Myocyte (in vitro differentiated cells): ENCODE measurements at regions not wholly inside any gene's neighbourhood (a gene's known extent, or its start where the extent isn't known, plus 50 kb on each side); places are given as distances from the start of the nearest gene placed in this dataset.
"Not testable (repeated sequence)": the region's sequence is repeated elsewhere in the genome, so short reads cannot be mapped to it uniquely, and the experiment has no call there.

Experiments used
- DNase-seq: peaks from one replicate; pipeline ENCODE4 v3.0.0-alpha.2; 2012; ENCODE audit warnings: low read depth

GRCh38 chr1:74818241-74818640, 85.3 kb downstream of the TYW3 start:
- no peak for DNase-seq

GRCh38 chr1:74818661-74819456, 85.9 kb downstream of the TYW3 start:
- DNase-seq: no peak

GRCh38 chr1:74822851-74823401, 90.0 kb downstream of the TYW3 start:
- no peak for DNase-seq

DNA sequence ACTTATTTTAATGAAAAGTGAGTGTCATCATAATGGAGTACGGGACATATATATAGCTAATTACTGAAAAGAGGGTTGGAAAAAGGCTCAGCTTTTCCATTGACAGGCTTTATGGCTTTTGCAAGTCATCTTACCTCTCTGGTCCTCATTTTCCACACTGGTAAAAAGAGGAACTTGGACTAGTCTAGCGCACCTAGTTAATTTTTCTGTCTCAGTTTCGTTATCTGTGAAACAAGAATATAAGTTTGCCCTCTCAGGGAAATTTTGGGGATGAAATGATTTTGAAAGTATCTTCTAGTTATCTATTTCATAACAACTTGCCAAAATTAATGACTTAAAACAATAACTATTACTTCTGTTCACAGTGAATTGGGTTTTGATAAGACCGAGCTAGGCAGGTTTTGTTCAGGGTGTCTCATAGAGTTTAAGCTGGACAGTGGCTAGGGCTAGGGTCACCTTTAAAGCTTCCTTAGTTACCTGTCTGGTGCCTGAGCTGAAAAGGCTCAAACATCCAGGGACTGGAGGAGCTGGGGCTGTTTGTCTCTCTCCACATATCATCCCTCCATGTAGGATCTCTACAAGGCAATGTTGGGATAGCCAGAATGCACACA, 91.7 kb downstream of the TYW3 start:
- DNase-seq: no peak

DNA sequence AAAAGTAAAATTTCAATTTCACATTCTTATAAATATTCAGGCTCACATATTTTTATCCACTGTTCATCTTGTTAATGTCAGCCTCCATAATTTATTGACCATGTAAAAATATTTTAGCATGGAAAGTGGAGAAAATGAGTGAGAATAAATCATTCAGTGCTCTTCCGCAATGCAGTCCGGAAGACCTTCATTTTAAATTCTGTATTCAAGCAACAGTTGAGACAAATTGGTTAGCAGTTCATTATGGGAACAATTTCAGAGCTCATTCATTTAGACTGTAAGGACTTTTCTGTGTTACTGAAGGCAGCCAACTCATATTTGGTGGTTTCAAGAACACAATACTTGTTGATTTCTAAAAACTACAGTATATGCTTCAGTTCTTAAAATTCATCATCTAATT, 97.8 kb downstream of the TYW3 start:
- no peak for DNase-seq

DNA sequence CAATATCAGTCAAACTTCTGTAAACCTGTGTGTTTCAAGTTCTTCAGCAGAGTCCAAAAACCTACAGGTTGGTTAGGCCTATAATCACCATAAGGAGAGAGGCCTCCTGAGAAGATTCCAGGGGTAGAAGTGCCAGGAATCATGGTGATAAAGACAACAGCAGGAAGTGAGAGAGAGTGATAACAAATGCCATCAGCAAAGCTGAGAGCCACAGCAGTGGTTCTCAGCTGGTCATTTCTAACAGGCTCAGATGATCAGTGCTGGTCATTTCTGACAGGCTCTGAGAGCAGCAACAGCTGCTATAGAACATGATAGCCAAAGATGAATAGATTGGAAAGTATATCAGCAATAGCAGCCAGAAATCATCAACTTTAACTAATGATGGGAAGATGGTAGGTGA, 101.3 kb downstream of the TYW3 start:
- no peak for DNase-seq

GRCh38 chr1:74835051-74835450, 102.1 kb downstream of the TYW3 start:
- no peak for DNase-seq

DNA sequence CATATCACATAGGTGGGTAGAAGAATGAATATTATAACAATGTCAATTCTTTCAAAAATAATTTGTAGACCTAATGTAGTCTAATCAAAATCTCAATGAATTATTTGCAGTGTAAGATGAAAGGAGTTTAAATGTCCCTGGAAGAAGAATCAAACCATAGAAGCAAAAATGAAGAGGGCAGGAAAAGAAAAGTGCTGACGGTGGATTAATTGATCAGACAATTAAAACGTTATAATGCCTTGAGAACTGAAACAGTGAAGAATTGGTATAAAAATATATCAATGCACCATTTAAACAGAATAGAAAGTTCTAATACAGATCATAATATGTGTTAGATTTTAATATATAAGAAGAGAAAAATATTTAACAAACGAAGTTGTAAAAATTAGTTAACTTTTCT, 109.8 kb downstream of the TYW3 start:
- no peak for DNase-seq

- no peak for DNase-seq
Observed at GRCh38 chr1:74847715-74848114, 114.8 kb downstream of the TYW3 start.

DNA sequence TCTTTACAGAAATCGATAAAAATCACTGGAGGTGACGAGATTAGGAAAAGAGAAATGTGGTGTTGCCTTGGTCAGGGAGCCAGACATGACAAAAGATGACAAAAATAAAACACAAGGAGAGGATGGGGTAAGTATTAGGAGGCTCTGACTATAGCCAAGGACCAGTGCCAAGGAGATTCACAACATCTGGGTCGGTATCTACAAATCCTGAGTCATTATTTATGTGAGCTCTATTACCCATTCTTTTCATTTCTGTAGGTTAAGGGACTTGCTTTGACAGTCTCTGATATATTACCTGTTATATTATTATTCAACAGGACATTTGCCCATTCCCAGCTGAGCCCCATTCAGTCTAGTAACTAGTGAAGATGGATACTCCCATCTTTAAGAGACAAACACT, 120.8 kb downstream of the TYW3 start:
- DNase-seq: no peak

GRCh38 chr1:74856174-74856573, 123.2 kb downstream of the TYW3 start:
- DNase-seq: no peak

DNA sequence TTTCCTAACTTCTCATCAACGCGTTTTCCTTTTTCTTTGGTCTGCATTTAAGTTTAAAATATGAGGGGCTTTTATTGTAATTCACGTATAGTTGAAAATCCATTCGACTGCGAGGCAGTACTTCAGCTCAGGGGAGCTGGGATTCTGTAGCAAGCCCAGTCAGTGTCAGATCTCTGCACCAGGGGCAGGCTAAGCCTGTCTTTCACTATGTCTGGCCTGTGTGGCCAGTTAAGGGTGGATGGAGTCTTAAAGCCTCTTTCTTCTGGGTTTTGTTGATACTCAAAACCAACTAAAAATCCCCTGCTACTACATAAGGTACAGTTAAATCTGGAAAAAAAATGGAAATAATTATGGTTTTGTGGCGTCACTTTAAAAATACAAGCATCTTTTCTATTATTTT, 124.7 kb downstream of the TYW3 start:
- no peak for DNase-seq

DNA sequence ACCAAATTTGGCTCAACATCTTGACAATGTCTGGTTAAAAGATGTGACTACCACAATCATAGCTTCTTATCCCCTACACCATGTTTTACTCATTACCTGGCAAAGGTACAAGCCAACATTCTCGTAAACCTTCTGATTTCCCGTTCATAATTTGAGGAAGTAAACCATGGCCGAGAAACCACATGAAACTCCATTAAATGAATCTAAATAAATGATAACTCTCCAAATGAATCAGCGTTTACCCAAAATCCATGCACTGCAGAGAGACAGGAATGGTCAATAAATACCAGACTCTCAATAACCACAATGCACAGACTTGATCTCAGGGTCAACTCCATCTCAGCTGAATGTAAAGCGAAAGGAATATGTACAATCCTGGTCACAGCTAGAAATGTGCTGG, 125.2 kb downstream of the TYW3 start:
- no peak for DNase-seq

GRCh38 chr1:74861867-74862266, 128.9 kb downstream of the TYW3 start:
- DNase-seq: no peak

DNA sequence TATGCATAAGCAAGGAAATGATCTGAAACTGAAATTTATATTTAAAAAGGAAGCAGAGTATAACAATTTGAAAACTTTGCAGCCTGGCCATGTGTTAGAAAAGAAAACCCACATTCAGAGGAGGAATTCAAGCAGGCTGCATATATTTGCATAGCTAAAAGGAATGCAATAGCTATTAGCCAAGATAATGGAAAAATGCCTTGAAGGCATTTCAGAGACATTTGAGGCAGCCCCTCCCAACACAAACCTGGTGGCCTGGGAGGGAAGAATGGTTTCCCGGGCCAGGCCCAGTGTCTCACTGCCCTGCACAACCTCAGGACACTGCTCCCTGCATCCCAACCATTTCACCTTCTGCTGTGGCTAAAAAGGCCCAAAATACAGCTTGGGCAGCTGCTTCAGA, 136.8 kb downstream of the TYW3 start:
- no peak for DNase-seq

DNA sequence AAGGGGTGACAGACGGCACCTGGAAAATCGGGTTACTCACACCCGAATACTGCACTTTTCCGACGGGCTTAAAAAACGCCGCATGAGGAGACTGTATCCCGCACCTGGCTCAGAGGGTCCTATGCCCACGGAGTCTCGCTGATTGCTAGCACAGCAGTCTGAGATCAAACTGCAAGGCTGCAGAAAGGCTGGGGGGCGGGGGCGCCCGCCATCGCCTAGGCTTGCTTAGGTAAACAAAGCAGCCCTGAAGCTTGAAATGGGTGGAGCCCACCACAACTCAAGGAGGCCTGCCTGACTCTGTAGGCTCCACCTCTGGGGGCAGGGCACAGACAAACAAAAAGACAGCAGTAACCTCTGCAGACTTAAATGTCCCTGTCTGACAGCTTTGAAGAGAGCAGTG, 144.4 kb downstream of the TYW3 start:
- DNase-seq: not testable (repeated sequence)

- no peak for DNase-seq
Observed at GRCh38 chr1:74895411-74895810, 162.5 kb downstream of the TYW3 start.

DNA sequence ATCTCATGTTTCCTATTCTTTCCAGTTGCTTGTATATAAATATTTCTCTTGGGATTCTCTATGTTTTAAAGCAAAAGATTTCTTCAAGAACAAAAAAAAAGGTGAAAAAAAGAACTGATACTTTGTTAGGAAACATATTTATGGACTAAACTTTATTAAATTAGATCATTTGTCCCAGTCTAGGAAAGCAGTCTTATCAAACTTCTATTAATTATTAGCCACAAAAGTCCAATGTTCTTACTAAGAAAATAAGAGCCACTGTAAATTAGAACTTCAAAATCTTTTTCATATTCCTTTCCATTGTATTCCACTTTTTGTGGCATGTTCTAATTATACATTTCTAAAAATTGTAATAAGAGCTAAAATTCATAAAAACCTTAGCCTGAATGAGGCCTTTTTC, 175.2 kb downstream of the TYW3 start:
- no peak for DNase-seq

GRCh38 chr1:74908797-74909196, 175.8 kb downstream of the TYW3 start:
- no peak for DNase-seq

DNA sequence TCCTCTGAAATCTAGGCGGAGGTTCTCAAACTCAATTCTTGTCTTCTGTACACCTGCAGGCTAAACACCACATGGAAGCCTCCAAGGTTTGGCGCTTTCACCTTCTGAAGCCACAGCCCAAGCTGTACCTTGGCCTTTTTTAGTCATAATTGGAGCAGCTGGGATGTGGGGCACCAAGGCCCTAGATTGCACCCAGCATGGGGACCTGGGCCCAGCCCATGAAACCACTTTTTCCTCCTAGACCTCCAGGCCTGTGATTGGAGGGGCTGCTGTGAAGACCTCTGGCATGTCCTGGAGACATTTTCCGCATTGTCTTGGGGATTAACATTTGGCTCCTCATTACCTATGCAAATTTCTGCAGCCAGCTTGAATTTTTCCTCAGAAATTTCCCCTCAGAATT, 181.0 kb downstream of the TYW3 start:
- DNase-seq: no peak

DNA sequence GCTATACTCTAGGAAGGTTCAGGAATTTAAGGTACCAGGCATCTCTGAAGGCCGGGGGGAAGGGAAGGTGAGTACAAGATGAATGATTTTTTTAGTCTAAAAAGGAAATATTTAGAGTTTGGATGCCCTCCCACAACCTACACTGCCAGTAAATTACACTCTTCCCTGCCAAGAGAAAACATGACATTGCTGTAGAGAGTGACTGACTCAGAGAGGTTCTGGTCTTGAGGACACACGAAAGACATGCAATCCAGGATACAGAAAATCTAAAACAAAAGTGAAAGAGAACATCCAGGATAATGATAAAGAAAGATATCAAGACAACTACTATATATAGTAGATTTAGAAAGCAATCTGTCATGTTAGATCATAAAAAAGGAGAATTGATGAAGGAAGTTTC, 200.5 kb downstream of the TYW3 start:
- DNase-seq: no peak

DNA sequence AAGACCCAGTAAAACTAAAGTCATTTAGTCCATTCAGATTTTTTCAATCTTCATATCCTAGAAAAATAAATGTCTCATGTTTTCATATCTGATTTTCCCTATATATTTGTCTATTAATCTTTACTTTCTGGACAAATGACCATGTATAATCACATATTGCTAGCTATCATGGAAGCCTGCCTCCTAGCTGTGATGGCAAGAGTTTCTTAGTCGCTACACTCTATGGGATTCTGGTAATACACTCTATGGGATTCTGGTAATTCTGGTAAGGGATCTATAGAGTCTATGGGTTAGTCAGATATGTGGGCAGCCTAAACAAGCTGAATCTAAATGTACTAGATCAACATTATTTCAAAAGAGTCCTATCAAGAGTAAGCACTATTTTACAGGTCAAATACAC, 198.7 kb upstream of the LHX8 start:
- no peak for DNase-seq

DNA sequence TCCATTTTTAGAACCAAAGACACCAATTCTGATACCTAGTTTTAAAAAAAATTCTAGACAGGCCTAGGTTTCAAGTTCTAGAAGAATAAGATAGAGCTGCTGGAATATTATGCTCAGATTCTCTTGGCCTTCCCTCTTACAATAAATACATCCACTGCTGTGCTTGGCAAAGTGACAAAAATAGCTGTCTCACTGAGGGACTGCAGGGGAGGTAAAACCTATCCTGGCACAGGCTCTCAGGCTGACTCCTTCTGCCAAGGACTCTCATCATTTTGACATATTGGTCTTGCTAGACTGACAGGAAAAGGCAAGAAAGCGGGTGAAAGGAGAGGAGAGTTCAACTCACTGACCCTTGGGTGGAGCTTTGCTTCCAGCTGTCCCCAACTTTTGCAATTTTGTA, 197.0 kb upstream of the LHX8 start:
- no peak for DNase-seq
